Tibial nerve (tissue), 4 donors: ENCODE measurements at regions not wholly inside any gene's neighbourhood (a gene's known extent, or its start where the extent isn't known, plus 50 kb on each side); places are given as distances from the start of the nearest gene placed in this dataset.

ENCODE experiments used
- DNase-seq, 2 donors: peaks; one replicate each; pipeline ENCODE4 v3.0.0-alpha.2; 2019; ENCODE audit warnings: low spot score in 2 of 2
- H3K27ac ChIP-seq, 4 donors: fragments of 200-600 bp; sonication (generic) in 3 of 4; one replicate each; pipeline ENCODE4 v1.5.1; 2017 to 2019; ENCODE audit warnings: mild to moderate bottlenecking in 1 of 4
- H3K27me3 ChIP-seq, 2 donors: fragments of 200-600 bp; sonication (generic) in 1 of 2; one replicate each; pipeline versions ENCODE4 v1.5.1 to v1.6.0; 2017 to 2019
- H3K36me3 ChIP-seq, 3 donors: fragments of 200-600 bp; sonication (generic); one replicate each; pipeline ENCODE4 v1.5.1; 2018 to 2019
- H3K4me1 ChIP-seq, 4 donors: fragments of 200-600 bp; sonication (generic) in 3 of 4; one replicate each; pipeline ENCODE4 v1.5.1; 2017 to 2019
- H3K4me3 ChIP-seq, 4 donors: fragments of 200-600 bp; sonication (generic) in 3 of 4; one replicate each; pipeline ENCODE4 v1.5.1; 2017 to 2019; ENCODE audit warnings: mild to moderate bottlenecking in 1 of 4, moderate library complexity in 1 of 4
- H3K9me3 ChIP-seq, 4 donors: fragments of 200-600 bp; sonication (generic) in 3 of 4; one replicate each; pipeline ENCODE4 v1.5.1; 2017 to 2019
- EP300 ChIP-seq, 2 donors: sonication (generic); formaldehyde crosslinking; IDR thresholded peaks; one replicate each; pipeline ENCODE4 v1.6.1; 2017; ENCODE audit warnings: antibody characterized with exemption in 2 of 2, mild to moderate bottlenecking in 1 of 2
- POLR2A ChIP-seq, 2 donors: fragments of 450-650 bp; IDR thresholded peaks; one replicate each; pipeline ENCODE4 v1.6.1; 2017; ENCODE audit warnings: antibody characterized with exemption in 2 of 2, mild to moderate bottlenecking in 2 of 2, moderate library complexity in 2 of 2
- WGBS, 2 donors: methylation state at CpG; one replicate each; pipeline ENCODE4 v1.1.5; 2018; 5-methylcytosine and 5-hydroxymethylcytosine counted together
- TF ChIP-seq, protein P1 (sequence below), 5 experiments: fragments of 200-600 bp in 3 of 5; fragments of 450-650 bp in 2 of 5; sonication (generic) in 3 of 5; IDR thresholded peaks; one replicate each; pipeline ENCODE4 v1.5.1; 2016 to 2019; ENCODE audit warnings: antibody characterized with exemption in 5 of 5, mild to moderate bottlenecking in 3 of 5, moderate library complexity in 2 of 5

DNA sequence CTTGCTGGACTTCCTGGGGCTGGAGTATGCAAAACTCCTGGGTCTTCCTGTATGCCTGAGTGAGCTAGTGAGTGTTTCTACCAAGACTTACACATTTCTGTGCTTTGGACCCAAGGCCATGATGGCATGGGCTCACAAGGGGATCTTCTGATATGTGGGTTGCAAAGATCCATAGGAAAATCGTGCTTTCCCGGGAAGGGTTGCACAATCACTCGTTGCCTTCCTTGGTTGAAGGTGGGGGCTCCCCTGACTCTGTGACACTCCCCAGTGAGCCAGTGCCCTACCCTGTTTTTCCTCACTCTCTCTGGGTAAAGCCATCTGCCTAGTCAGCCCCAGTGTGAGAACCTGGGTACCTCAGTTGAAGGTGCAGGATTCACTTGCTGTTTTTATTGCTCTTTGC is 114.0 kb upstream of the CCDC179 start:
- 90 to 97% methylated on average over 3 of the region's 3 CpGs for WGBS, 2 donors
- H3K36me3 ChIP-seq: no peaks in the 10 kb centered on the region
- no peak for DNase-seq
- no peaks in the 10 kb centered on the region for H3K4me1 ChIP-seq
- H3K4me3 ChIP-seq: no peak overlapping the region
- peaks cover 0 to 16% (median 0%) of the 10 kb centered on the region in 4 donors for H3K9me3 ChIP-seq
- no peaks in the 10 kb centered on the region for H3K27me3 ChIP-seq
- no peak overlapping the region for H3K27ac ChIP-seq
- TF ChIP-seq, protein P1, sequence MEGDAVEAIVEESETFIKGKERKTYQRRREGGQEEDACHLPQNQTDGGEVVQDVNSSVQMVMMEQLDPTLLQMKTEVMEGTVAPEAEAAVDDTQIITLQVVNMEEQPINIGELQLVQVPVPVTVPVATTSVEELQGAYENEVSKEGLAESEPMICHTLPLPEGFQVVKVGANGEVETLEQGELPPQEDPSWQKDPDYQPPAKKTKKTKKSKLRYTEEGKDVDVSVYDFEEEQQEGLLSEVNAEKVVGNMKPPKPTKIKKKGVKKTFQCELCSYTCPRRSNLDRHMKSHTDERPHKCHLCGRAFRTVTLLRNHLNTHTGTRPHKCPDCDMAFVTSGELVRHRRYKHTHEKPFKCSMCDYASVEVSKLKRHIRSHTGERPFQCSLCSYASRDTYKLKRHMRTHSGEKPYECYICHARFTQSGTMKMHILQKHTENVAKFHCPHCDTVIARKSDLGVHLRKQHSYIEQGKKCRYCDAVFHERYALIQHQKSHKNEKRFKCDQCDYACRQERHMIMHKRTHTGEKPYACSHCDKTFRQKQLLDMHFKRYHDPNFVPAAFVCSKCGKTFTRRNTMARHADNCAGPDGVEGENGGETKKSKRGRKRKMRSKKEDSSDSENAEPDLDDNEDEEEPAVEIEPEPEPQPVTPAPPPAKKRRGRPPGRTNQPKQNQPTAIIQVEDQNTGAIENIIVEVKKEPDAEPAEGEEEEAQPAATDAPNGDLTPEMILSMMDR (IDR thresholded peaks at IDR 0.05): no peak
- TF ChIP-seq EP300 (IDR thresholded peaks at IDR 0.05) (no peak), POLR2A (IDR thresholded peaks at IDR 0.05) (no peak)

DNA sequence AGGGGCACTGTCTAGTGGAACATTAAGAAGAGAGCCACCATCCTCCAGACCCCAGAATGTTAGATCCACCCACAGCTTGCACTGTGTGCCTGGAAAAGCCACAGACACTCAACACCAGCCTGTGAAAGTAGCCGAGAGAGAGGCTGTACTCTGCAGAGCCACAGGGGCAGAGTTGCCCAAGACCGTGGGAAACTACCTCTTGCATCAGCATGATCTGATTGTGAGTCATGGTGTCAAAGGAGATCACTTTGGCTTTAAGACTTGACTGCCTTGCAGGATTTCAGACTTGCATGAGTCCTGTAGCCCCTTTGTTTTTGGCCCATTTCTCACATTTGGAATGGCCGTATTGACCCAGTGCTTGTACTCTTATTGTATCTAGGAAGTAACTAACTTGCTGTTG is 115.9 kb upstream of the CCDC179 start:
- 84 to 97% methylated on average over 3 of the region's 3 CpGs for WGBS, 2 donors
- Histone ChIP-seq H3K27ac (no peak overlapping the region), H3K36me3 (no peaks in the 10 kb centered on the region), H3K4me1 (no peaks in the 10 kb centered on the region), H3K9me3 (peaks cover 0 to 10% (median 0%) of the 10 kb centered on the region in 4 donors), H3K27me3 (no peaks in the 10 kb centered on the region), H3K4me3 (no peak overlapping the region)
- TF ChIP-seq EP300 (IDR thresholded peaks at IDR 0.05): no peak
- TF ChIP-seq POLR2A (IDR thresholded peaks at IDR 0.05): no peak
- TF ChIP-seq, protein P1 (IDR thresholded peaks at IDR 0.05): no peak
- no peak for DNase-seq

DNA sequence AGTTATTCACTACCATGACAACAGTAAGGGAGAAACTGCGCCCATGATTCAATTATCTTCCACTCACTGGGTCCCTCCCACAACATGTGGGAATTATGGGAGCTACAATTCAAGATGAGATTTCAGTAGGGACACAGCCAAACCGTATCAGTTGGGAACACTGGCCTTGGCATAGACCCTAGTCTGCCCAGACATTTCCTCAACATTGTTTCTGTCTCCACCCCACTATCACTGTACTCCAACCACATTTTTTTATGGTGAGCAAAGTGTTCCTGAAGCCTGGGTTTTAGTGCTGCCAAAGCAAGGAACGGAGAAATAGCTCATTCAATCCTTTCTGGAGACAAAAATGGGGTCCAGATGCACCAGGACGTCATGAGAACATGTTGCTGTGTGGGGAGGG is 122.6 kb upstream of the CCDC179 start:
- Histone ChIP-seq H3K27ac (no peak overlapping the region), H3K9me3 (peaks cover 0 to 4% (median 0%) of the 10 kb centered on the region in 4 donors), H3K27me3 (no peaks in the 10 kb centered on the region), H3K4me3 (no peak overlapping the region), H3K4me1 (no peaks in the 10 kb centered on the region), H3K36me3 (no peaks in the 10 kb centered on the region)
- TF ChIP-seq POLR2A (IDR thresholded peaks at IDR 0.05): no peak
- TF ChIP-seq, protein P1 (IDR thresholded peaks at IDR 0.05): no peak
- no peak for TF ChIP-seq EP300 (IDR thresholded peaks at IDR 0.05)
- no peak for DNase-seq
- 67 to 76% methylated on average over 4 of the region's 4 CpGs for WGBS, 2 donors

DNA sequence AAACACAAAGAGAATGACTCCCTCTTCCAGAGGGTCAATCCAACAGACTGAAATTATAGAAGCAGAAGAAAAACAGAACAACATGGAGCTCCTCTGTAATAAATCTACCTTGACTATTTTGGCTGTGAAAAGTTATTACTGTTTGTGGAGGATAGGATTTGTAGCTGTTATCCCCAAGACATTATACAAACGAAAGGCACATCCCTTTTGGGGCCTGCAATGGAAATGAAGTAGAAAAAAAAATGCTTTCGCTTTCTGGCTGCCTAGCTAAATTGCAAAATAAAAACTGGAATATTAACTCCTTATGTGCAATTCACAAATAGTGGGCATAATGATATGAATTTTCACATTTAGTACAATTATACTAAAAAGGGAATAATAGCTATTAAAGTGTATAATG is 123.8 kb upstream of the CCDC179 start:
- no peaks in the 10 kb centered on the region for H3K4me1 ChIP-seq
- H3K27me3 ChIP-seq: no peaks in the 10 kb centered on the region
- peaks cover 0 to 4% (median 0%) of the 10 kb centered on the region in 4 donors for H3K9me3 ChIP-seq
- H3K27ac ChIP-seq: no peak overlapping the region
- 38 to 51% methylated on average over 2 of the region's 2 CpGs for WGBS, 2 donors
- H3K4me3 ChIP-seq: no peak overlapping the region
- DNase-seq: no peak
- no peaks in the 10 kb centered on the region for H3K36me3 ChIP-seq
- TF ChIP-seq POLR2A (IDR thresholded peaks at IDR 0.05) (no peak), EP300 (IDR thresholded peaks at IDR 0.05) (no peak)
- TF ChIP-seq, protein P1 (IDR thresholded peaks at IDR 0.05): no peak

DNA sequence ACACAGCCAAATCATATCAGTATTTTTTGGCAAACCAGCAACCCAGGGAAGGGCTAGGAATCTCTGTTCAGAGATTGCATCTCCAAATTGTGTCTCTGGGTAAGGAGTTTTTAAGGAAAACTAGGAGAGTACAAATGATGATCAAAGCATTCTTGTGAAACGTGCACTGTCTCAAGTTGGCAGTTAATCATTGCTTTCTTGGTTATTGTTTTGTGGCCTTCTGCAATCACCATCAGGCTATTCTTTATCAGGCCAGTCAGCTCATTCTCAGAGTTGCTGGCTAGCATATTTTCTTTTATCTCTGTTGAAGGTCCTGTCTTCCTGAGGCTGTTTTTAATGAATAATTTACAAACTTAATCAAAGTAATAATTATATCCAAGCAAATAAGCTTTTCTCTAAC is 129.1 kb upstream of the CCDC179 start:
- H3K9me3 ChIP-seq: peaks cover 0 to 28% (median 0%) of the 10 kb centered on the region in 4 donors
- WGBS, 2 donors: 30 to 55% methylated on average over 1 of the region's 1 CpG
- H3K27me3 ChIP-seq: no peaks in the 10 kb centered on the region
- TF ChIP-seq, protein P1 (IDR thresholded peaks at IDR 0.05): no peak
- TF ChIP-seq EP300 (IDR thresholded peaks at IDR 0.05): no peak
- no peaks in the 10 kb centered on the region for H3K36me3 ChIP-seq
- no peaks in the 10 kb centered on the region for H3K4me1 ChIP-seq
- H3K4me3 ChIP-seq: no peak overlapping the region
- DNase-seq: no peak
- no peak overlapping the region for H3K27ac ChIP-seq
